Germinal center (tissue), 1 donor: ENCODE measurements at regions not wholly inside any gene's neighbourhood (a gene's known extent, or its start where the extent isn't known, plus 50 kb on each side); places are given as distances from the start of the nearest gene placed in this dataset.

ENCODE experiments used
- DNase-seq: peaks from one replicate; pipeline ENCODE4 v3.0.0; 2012; ENCODE audit warnings: mixed read lengths, low spot score

- DNase-seq, result no peak
These were observed 543.1 kb upstream of the RIOK2 start for GRCh38 chr5:97726106-97726505.

GRCh38 chr5:97728920-97729319 is 545.9 kb upstream of the RIOK2 start:
- DNase-seq, result no peak

GRCh38 chr5:97729938-97730337 is 546.9 kb upstream of the RIOK2 start:
- DNase-seq, result no peak

- DNase-seq, result no peak
These were observed 552.2 kb upstream of the RIOK2 start for GRCh38 chr5:97735209-97735608.

- DNase-seq, result no peak
These were observed 554.6 kb upstream of the RIOK2 start for GRCh38 chr5:97737608-97738007.

GRCh38 chr5:97745817-97746216 is 562.8 kb upstream of the RIOK2 start:
- no peak for DNase-seq

GRCh38 chr5:97750576-97750975 is 567.5 kb upstream of the RIOK2 start:
- DNase-seq, result no peak

GRCh38 chr5:97751540-97751939 is 568.5 kb upstream of the RIOK2 start:
- no peak for DNase-seq

GRCh38 chr5:97752871-97753270 is 569.8 kb upstream of the RIOK2 start:
- no peak for DNase-seq

- DNase-seq, result no peak
These were observed 579.4 kb upstream of the RIOK2 start for GRCh38 chr5:97762483-97762882.

GRCh38 chr5:97764700-97765099 is 581.7 kb upstream of the RIOK2 start:
- no peak for DNase-seq

GRCh38 chr5:97778451-97778850 is 595.4 kb upstream of the RIOK2 start:
- no peak for DNase-seq

- DNase-seq, result no peak
These were observed 605.3 kb upstream of the RIOK2 start for GRCh38 chr5:97788369-97788768.

- no peak for DNase-seq
These were observed 615.0 kb upstream of the RIOK2 start for GRCh38 chr5:97797994-97798451.

GRCh38 chr5:97801461-97801860 is 618.4 kb upstream of the RIOK2 start:
- no peak for DNase-seq

- DNase-seq, result no peak
These were observed 637.1 kb upstream of the RIOK2 start for GRCh38 chr5:97820138-97820537.

GRCh38 chr5:97832645-97833296 is 649.7 kb upstream of the RIOK2 start:
- DNase-seq, result no peak

GRCh38 chr5:97834561-97834960 is 651.5 kb upstream of the RIOK2 start:
- DNase-seq, result no peak

GRCh38 chr5:97835112-97835511 is 652.1 kb upstream of the RIOK2 start:
- no peak for DNase-seq

- DNase-seq, result no peak
These were observed 653.8 kb upstream of the RIOK2 start for GRCh38 chr5:97836816-97837215.

GRCh38 chr5:97838214-97838613 is 655.2 kb upstream of the RIOK2 start:
- no peak for DNase-seq

- no peak for DNase-seq
These were observed 656.5 kb upstream of the RIOK2 start for GRCh38 chr5:97839341-97840086.

- no peak for DNase-seq
These were observed 657.6 kb upstream of the RIOK2 start for GRCh38 chr5:97840643-97841042.

GRCh38 chr5:97842687-97843086 is 659.6 kb upstream of the RIOK2 start:
- DNase-seq, result no peak
